GM21528 (cell line): ENCODE measurements at regions not wholly inside any gene's neighbourhood (a gene's known extent, or its start where the extent isn't known, plus 50 kb on each side); places are given as distances from the start of the nearest gene placed in this dataset.

Experiments
- ATAC-seq: cut with Tn5 transposase; IDR thresholded peaks from one replicate; pipeline ENCODE4 v1.9.1; 2021; ENCODE audit warnings: mild to moderate bottlenecking, moderate library complexity; ENCODE audit not compliant: unreplicated experiment, low FRiP score

DNA sequence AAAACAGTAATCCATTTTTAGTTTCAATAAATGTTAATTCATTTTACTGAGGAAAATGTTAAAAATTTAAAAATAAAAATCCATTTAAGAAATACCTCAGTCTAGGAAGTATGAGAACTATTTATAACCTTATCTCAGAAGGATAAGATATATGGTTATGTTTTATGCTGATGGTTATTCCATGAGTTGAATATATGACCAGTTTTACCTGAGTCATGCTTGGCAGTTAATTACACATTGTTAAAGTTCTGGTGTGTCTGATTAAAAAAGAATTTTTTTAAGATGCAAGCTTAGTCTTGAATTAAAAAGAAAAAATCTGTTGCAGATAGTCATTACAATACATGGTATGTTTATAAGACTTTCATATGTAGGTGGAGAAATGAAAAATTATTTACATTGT, 191.7 kb downstream of the ARL4A start:
- ATAC-seq, result no peak

- ATAC-seq, result no peak
These were observed 194.3 kb downstream of the ARL4A start for GRCh38 chr7:12881712-12882111.

- ATAC-seq, result no peak
These were observed 195.3 kb downstream of the ARL4A start for GRCh38 chr7:12882710-12883109.

DNA sequence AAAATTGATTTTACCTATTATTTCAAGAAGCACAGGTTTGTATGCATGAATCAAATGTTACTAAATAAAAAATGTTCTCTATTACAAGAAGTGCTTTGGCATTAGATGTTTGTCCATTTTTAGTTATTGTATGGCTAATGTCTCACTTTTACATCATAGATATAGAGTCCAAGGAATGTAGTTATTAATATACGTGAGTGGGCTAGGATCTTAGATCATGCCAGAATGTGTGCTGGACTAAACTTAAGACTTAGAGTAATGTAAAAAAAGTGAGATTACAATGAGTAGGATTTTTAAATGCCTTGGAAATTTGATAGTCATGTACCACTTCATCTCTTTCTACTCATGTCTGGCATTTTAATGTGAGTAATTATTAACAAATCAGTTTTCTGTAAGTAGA, 196.6 kb downstream of the ARL4A start:
- ATAC-seq, result no peak

- no peak for ATAC-seq
These were observed 197.5 kb downstream of the ARL4A start for GRCh38 chr7:12884856-12885440.

GRCh38 chr7:12888717-12889116, 201.3 kb downstream of the ARL4A start:
- ATAC-seq, result no peak

DNA sequence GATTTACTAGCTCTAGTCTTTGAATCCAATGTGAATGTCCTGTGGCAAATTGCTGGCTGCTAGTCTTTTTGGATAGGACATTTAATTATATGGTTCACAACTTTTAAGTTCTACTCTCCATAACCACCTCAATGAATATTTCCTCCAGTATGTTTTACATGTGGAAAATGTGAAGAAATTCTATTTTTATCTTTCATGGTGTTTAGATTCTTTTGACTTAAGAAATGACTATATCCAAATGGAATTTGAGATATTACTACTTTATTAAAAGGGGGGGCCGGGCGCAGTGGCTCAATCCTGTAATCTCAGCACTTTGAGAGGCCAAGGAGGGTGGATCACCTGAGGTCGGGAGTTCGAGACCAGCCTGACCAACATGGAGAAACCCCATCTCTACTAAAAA, 202.0 kb downstream of the ARL4A start:
- ATAC-seq, result no peak

DNA sequence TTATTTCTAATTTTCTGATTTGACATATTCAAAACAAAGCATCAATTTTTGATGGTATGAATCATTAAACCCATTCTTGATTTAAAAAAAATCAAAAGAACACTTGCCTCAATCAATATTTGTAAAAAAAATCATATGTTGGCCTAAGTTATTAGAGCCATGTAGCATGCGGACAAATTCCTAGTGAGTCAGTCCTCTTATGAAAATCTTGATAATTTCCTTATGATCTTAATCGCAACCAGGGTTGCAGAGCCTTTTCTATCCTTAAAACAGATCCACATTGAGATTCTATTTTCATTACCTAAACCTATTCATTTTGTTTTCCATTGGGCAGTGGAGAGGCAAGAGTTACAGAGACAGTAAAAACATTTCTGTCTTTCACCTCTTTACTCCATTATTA, 203.2 kb downstream of the ARL4A start:
- ATAC-seq, result no peak

DNA sequence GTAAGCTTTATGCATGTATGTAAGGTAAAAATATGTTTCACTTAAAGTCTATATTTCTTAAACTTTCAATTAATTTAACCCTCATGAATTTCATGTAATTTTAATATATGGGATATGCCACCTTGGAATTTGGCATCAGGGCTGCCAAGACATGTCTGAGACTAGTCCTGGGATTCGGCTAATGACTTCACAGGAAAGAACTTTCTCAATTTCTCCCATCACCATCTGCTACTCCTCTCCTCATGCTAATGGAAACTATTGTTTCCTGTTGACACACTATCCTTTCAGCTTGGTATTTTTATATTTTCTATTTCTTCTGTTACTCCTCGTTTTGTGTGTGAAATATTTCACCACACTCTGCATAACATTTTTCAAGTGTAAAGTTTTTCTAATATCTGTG, 205.9 kb downstream of the ARL4A start:
- no peak for ATAC-seq

GRCh38 chr7:12895296-12895695, 207.9 kb downstream of the ARL4A start:
- no peak for ATAC-seq

- no peak for ATAC-seq
These were observed 208.9 kb downstream of the ARL4A start for GRCh38 chr7:12896316-12896715.

DNA sequence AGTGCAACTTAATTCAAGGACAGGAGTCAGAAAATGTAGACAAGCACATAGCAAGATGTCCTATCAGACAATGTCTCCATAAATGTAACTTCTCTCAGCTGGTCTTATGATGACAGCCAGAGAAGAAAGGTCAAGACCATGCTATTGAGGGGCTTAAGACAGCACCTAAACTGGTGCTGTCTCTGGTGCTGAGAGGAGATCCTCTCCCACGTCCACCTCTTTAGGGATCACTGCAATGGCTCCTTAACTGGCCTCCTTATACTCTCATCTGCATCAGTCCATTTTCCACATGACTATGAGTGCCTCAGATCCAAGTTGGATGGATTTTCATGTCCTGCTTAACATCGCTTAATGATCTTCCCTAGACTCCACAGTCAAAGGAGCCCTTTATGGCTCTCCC, 210.6 kb downstream of the ARL4A start:
- ATAC-seq, result no peak

GRCh38 chr7:12898620-12899019, 211.2 kb downstream of the ARL4A start:
- no peak for ATAC-seq

- ATAC-seq, result no peak
These were observed 218.2 kb downstream of the ARL4A start for GRCh38 chr7:12905671-12906070.

- no peak for ATAC-seq
These were observed 220.3 kb downstream of the ARL4A start for GRCh38 chr7:12907774-12908173.

- no peak for ATAC-seq
These were observed 222.1 kb downstream of the ARL4A start for GRCh38 chr7:12909483-12909882.

DNA sequence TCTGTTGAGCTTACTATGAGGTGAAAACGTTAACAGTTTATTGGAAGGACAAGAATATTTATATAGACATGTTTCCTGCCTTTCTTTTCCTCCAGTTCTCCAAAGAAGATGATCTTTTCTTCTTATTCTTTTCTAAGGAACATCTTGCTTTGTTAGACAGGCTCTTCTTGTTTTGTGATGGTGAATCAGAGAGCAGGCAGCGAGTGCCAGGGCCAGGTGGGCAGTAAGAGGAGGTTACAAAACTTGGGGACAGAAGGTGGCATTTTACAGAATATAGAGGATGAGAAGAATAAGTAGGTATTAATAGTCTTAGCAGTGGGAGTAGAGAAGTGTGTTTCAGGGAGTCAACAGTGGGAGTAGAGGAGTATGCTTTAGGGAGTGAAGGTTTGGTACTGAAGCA, 223.6 kb downstream of the ARL4A start:
- no peak for ATAC-seq

DNA sequence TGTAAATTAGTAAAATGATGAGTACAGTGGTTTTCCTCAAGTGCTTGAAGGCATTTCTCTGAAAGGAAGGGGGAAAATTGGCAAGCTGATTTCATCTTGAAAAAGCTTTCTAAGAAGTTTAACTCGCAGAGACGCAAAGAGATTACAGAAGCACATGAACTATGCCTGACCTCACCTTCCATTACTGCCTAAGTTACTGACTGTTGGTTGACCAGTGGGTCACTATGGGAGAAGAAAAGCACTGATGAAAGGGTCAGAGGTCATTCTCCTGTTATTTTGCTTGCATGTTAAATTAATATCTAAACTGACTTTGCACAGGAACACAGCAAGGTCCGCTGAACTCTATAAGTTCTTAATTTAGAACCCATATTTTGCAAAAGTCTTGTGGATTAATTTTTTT, 225.6 kb downstream of the ARL4A start:
- ATAC-seq, result no peak

- no peak for ATAC-seq
These were observed 230.4 kb downstream of the ARL4A start for GRCh38 chr7:12917801-12918200.

DNA sequence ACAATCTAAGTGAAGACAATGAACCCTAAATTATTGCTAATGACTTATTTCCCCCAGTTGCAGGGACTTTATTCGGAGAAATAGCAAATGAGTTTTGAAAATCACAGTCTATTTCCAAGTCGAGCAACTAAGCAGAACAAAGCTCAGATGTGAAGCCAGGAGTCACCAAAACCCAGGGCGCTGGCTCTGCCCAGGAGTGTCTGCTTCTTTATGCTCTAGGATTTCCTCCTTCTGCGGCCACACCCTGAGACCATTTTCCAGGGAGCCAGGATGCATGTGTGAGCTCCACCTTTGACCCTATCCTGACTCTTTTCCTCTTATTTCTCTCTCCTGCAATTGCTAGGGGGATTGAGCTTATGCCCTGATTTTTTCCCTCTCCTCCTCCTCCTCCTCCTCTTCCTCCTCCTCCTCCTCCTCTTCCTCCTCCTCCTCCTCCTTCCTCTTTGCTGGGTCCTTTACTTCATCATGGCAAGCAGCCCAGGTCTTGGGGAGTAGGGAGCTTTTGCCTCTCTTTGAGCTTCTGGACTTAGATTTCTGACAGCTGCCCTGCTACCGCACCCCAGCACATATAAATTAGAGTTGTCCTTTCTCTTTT, 234.4 kb downstream of the ARL4A start:
- no peak for ATAC-seq

DNA sequence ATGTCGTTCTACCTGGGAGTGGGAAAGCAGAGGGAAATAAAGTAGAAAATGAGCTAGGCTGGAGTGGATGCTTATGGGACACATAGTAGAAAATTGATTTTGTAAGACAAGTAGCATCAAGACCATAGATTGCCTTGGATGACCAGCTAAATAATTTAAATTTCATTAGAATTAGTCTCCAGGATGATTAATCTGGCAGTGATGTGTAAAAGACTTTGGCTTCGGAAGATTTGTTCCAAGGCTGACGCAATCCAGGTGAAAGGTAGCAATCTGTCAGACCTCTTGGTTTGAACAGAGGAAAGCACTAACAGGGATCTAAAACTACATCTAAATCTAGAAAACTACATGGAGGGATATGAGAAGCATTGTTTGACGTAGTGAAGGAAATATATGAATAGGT, 236.5 kb downstream of the ARL4A start:
- no peak for ATAC-seq

GRCh38 chr7:12926206-12926605, 238.8 kb downstream of the ARL4A start:
- ATAC-seq, result no peak
